GM12878 (cell line): ENCODE measurements at regions not wholly inside any gene's neighbourhood (a gene's known extent, or its start where the extent isn't known, plus 50 kb on each side); places are given as distances from the start of the nearest gene placed in this dataset.

ENCODE experiments used
- ATAC-seq: fragments of 200-7000 bp; cut with Tn5 transposase; 3 replicates; pipeline ENCODE4 v1.9.1; 2020; ENCODE audit warnings: mild to moderate bottlenecking, moderate library complexity
- BruUV-seq: library from RNA; stranded (reverse); fragments of 400-500 nt; replicated peaks from 2 replicates; lab custom pipeline; 2021; lab: Mats Ljungman, UMichigan
- CTCF ChIA-PET: fragments of 300-600 bp; sonication (Branson Sonifier 250); formaldehyde crosslinking; extraction: SDS; loops from one replicate; lab custom pipeline; 2021; ENCODE audit warnings: inconsistent platforms; lab: Yijun Ruan, JAX
- POLR2A ChIA-PET: fragments of 350-600 bp; formaldehyde crosslinking; extraction: SDS; loops from one replicate; lab custom pipeline; 2021; ENCODE audit warnings: inconsistent platforms; lab: Charles Lee
- RAD21 ChIA-PET: fragments of 300-600 bp; sonication (Branson Sonifier 250); formaldehyde crosslinking; loops from one replicate; lab custom pipeline; 2023; ENCODE audit warnings: antibody characterized with exemption; ENCODE audit not compliant: unreplicated experiment; lab: Charles Lee
- SMC1A ChIA-PET: fragments of 300-600 bp; sonication (Branson Sonifier 250); formaldehyde crosslinking; loops from one replicate; lab custom pipeline; 2023; ENCODE audit not compliant: unreplicated experiment, uncharacterized antibody; lab: Charles Lee
- DNase-seq: peaks from one replicate; pipeline ENCODE4 v3.0.0-alpha.2; 2011; ENCODE audit warnings: low read depth, low spot score
- FAIRE-seq: peaks from 3 replicates; lab custom pipeline; 2011; peaks lifted over from hg19 to GRCh38; lab: Jason Lieb, UNC
- H2AFZ ChIP-seq: 2 replicates; pipeline ENCODE4 v1.6.0; 2011; ENCODE audit warnings: low read depth, low read length, control low read depth; ENCODE audit not compliant: control insufficient read depth
- H3K27ac ChIP-seq: 2 replicates; pipeline ENCODE4 v1.5.1; 2011; ENCODE audit warnings: control low read depth; ENCODE audit not compliant: control insufficient read depth, insufficient read depth
- H3K27me3 ChIP-seq, 2 experiments: replicated peaks in 1 of 2; 2 replicates each; pipeline versions ENCODE4 v1.6.0 to v1.6.1; 2011; ENCODE audit warnings: low read length in 1 of 2; ENCODE audit not compliant: control insufficient read depth in 2 of 2, insufficient read depth in 2 of 2
- H3K36me3 ChIP-seq, 2 experiments: 2 replicates each; pipeline ENCODE4 v1.5.1; 2011; ENCODE audit warnings: low read length in 1 of 2; ENCODE audit not compliant: control insufficient read depth in 2 of 2, insufficient read depth in 2 of 2
- H3K4me1 ChIP-seq: 2 replicates; pipeline ENCODE4 v1.6.1; 2011; ENCODE audit warnings: mild to moderate bottlenecking, low read length, moderate library complexity, mixed read lengths; ENCODE audit not compliant: control insufficient read depth, insufficient read depth
- H3K4me2 ChIP-seq: 2 replicates; pipeline ENCODE4 v1.6.0; 2011; ENCODE audit warnings: control low read depth; ENCODE audit not compliant: control insufficient read depth, insufficient read depth
- H3K4me3 ChIP-seq: fragments of 200-600 bp; sonication (generic); 2 replicates; pipeline ENCODE4 v1.5.1; 2016
- H3K79me2 ChIP-seq: 2 replicates; pipeline ENCODE4 v1.6.0; 2011; ENCODE audit warnings: low read length; ENCODE audit not compliant: control insufficient read depth, insufficient read depth
- H3K9ac ChIP-seq: 2 replicates; pipeline ENCODE4 v1.8.0; 2011; ENCODE audit warnings: low read length, control low read depth, mixed read lengths; ENCODE audit not compliant: control insufficient read depth, insufficient read depth
- H3K9me3 ChIP-seq: replicated peaks from 3 replicates; pipeline ENCODE4 v1.5.1; 2011; ENCODE audit warnings: mild to moderate bottlenecking, low read length; ENCODE audit not compliant: control insufficient read depth, insufficient read depth
- H4K20me1 ChIP-seq: 2 replicates; pipeline ENCODE4 v1.6.0; 2011; ENCODE audit not compliant: control insufficient read depth, insufficient read depth
- CBX3 ChIP-seq: fragments of 200-600 bp; sonication (generic); IDR thresholded peaks from 2 replicates; pipeline ENCODE4 v1.6.1; 2016; ENCODE audit warnings: low read depth, borderline replicate concordance
- CHD4 ChIP-seq: fragments of 200-600 bp; sonication (generic); IDR thresholded peaks from 2 replicates; pipeline ENCODE4 v1.6.1; 2016; ENCODE audit warnings: mild to moderate bottlenecking
- E2F8 ChIP-seq: fragments of 450-650 bp; IDR thresholded peaks from 2 replicates; pipeline ENCODE4 v1.6.1; 2018; ENCODE audit warnings: mild to moderate bottlenecking, low read depth, moderate library complexity; ENCODE audit not compliant: partially characterized antibody
- LARP7 ChIP-seq: fragments of 450-650 bp; IDR thresholded peaks from 2 replicates; pipeline ENCODE4 v1.6.1; 2017; ENCODE audit warnings: mild to moderate bottlenecking
- MLLT1 ChIP-seq: fragments of 450-650 bp; IDR thresholded peaks from 2 replicates; pipeline ENCODE4 v1.6.1; 2016; ENCODE audit warnings: mild to moderate bottlenecking
- NFYA ChIP-seq: IDR thresholded peaks from 2 replicates; pipeline ENCODE4 v1.6.1; 2011; ENCODE audit warnings: low read depth, mild to moderate bottlenecking, low read length, improper control_type of control experiment, borderline replicate concordance
- PAX5 ChIP-seq: IDR thresholded peaks from 2 replicates; pipeline ENCODE4 v1.6.1; 2011; ENCODE audit warnings: low read depth, low read length, borderline replicate concordance
- PBX3 ChIP-seq: IDR thresholded peaks from 2 replicates; pipeline ENCODE4 v1.6.1; 2011; ENCODE audit warnings: mild to moderate bottlenecking, low read depth, low read length, moderate library complexity; ENCODE audit not compliant: insufficient replicate concordance
- RB1 ChIP-seq: fragments of 450-650 bp; formaldehyde crosslinking; IDR thresholded peaks from 2 replicates; pipeline ENCODE4 v1.6.1; 2017; ENCODE audit warnings: mild to moderate bottlenecking, borderline replicate concordance
- RELB ChIP-seq: fragments of 450-650 bp; IDR thresholded peaks from 2 replicates; pipeline ENCODE4 v1.6.1; 2017; ENCODE audit warnings: low read depth, mild to moderate bottlenecking, moderate library complexity
- SIX5 ChIP-seq: IDR thresholded peaks from 2 replicates; pipeline ENCODE4 v1.6.1; 2011; ENCODE audit warnings: mild to moderate bottlenecking, low read depth, low read length, moderate library complexity; ENCODE audit not compliant: severe bottlenecking
- SMARCA5 ChIP-seq: fragments of 450-650 bp; IDR thresholded peaks from 2 replicates; pipeline ENCODE4 v1.6.1; 2017; ENCODE audit warnings: mild to moderate bottlenecking
- SRF ChIP-seq, 2 experiments: IDR thresholded peaks; 2 replicates each; pipeline ENCODE4 v1.6.1; 2011; ENCODE audit warnings: low read depth in 2 of 2, low read length in 2 of 2, mild to moderate bottlenecking in 1 of 2, moderate library complexity in 1 of 2
- ZBED1 ChIP-seq: IDR thresholded peaks from 2 replicates; pipeline ENCODE4 v1.6.1; 2016; ENCODE audit warnings: borderline replicate concordance
- WGBS: methylation state at CpG from one replicate; pipeline ENCODE4 v1.1.6; 2016; ENCODE audit warnings: low lambda C conversion rate; ENCODE audit not compliant: insufficient replicate concordance, insufficient coverage; ENCODE audit errors: missing lambda C conversion rate; 5-methylcytosine and 5-hydroxymethylcytosine counted together
- in situ Hi-C: fragments of 300-500 bp; cut with MboI; formaldehyde crosslinking; loops from 9 replicates; pipeline ENCODE4 v1.14.3; 2018; ENCODE audit warnings: mixed read lengths
- intact Hi-C: fragments of 100-400 bp; cut with micrococcal nuclease; formaldehyde crosslinking; loops from one replicate; pipeline ENCODE4 v1.14.2; 2022; ENCODE audit not compliant: unreplicated experiment

- H2AFZ ChIP-seq: no peak overlapping the region
- H3K27me3 ChIP-seq: no peaks in the 10 kb centered on the region
- H3K4me2 ChIP-seq: no peak overlapping the region
- no peaks in the 10 kb centered on the region for H4K20me1 ChIP-seq
- POLR2A ChIA-PET: no interaction called here
- H3K79me2 ChIP-seq: no peaks in the 10 kb centered on the region
- ATAC-seq: no peak
- CTCF ChIA-PET: no interaction called here
- no peak overlapping the region for H3K27ac ChIP-seq
- H3K4me1 ChIP-seq: peaks cover 4% of the 10 kb centered on the region
- 69% methylated on average over 30 of the region's 30 CpGs for WGBS
- in situ Hi-C loops: no loop called here
- no TSS peak for BruUV-seq
- intact Hi-C loops: no loop called here
- H3K36me3 ChIP-seq: no peaks in the 10 kb centered on the region
- no peak for DNase-seq
- SMC1A ChIA-PET: interaction anchor here (0.6 kb wide), 1 partner anchor 1129 kb away, joined by 3 read pairs; no protein-coding TSS in a partner anchor
- H3K9ac ChIP-seq: no peak overlapping the region
- RAD21 ChIA-PET: no interaction called here
- H3K9me3 ChIP-seq: no peaks in the 10 kb centered on the region; the same call in 2 of the 3 replicates
- no peak for FAIRE-seq
- no peak overlapping the region for H3K4me3 ChIP-seq
- TF ChIP-seq RELB: no peak
- TF ChIP-seq CHD4: no peak
- TF ChIP-seq ZBED1: no peak
- TF ChIP-seq PBX3: no peak
- TF ChIP-seq CBX3: no peak
- TF ChIP-seq PAX5: no peak
- no peak for TF ChIP-seq NFYA
- TF ChIP-seq LARP7: no peak
- no peak for TF ChIP-seq SMARCA5
- no peak for TF ChIP-seq RB1
- no peak for TF ChIP-seq E2F8
- TF ChIP-seq SRF (IDR thresholded peaks at IDR 0.05; ENCODE audit: low read depth in 2 of 2, low read length in 2 of 2): no peak
- TF ChIP-seq MLLT1: no peak
- TF ChIP-seq SIX5: no peak
These were observed 234.9 kb downstream of the ERMARD start for GRCh38 chr6:169986171-169986847.
